ENCODE measurements at regions not wholly inside any gene's neighbourhood (a gene's known extent, or its start where the extent isn't known, plus 50 kb on each side); places are given as distances from the start of the nearest gene placed in this dataset.

DNA sequence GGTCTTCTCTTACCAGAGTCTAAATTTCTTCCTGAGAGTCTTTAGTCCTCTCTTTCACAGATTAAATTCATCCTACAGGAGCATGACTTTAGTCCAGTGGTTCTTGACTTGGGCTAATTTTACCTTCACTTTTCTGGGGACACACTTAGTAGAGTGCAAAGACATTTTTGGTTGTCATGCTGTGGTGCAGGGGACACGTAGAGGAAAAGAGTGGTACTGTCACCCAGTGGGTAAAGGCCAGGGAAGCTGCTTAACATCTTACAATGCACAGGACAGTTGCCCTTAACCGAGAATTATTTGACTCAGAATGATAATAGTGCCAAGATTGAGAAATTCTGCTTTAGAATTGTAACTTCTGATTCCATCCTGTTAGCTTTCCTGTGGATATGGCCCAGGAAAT is 772.5 kb upstream of the GRM7 start:
- TF ChIP-seq CTCF (IDR thresholded peaks at IDR 0.05; ENCODE audit: unreplicated experiment): no peak
- Mint-ChIP-seq H3K9me3 (ENCODE audit: low read depth) (no peaks in the 10 kb centered on the region), H3K27me3 (no peaks in the 10 kb centered on the region), H3K4me1 (ENCODE audit: low read depth) (no peaks in the 10 kb centered on the region), H3K36me3 (ENCODE audit: insufficient read depth) (no peaks in the 10 kb centered on the region), H3K27ac (no peak overlapping the region), H3K4me3 (ENCODE audit: low read depth) (no peak overlapping the region)
- DNase-seq (ENCODE audit: low spot score, unreplicated experiment): no peak

DNA sequence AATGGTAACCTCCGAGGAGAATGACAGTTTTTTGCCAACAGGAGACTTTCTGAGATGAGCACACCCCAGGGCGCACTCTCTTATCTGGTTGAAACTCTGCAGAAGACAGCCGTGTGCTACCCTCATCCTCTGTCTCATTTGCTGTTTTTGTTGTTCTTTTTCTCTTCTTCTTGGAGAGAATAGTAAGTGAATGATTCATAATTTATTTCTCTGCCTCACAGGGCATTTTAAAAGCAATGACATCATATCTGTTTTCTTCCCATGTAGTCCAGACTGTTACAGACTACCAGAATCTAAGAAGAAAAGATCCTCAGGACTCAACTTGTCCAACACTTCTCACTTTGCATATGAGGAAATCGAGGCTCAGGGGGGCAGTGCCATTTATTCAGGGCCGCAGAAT is 771.1 kb upstream of the GRM7 start:
- no peak for DNase-seq (ENCODE audit: low spot score, unreplicated experiment)

GRCh38 chr3:6091262-6091661 is 769.7 kb upstream of the GRM7 start:
- Mint-ChIP-seq H3K36me3 (ENCODE audit: insufficient read depth) (no peaks in the 10 kb centered on the region), H3K27ac (no peak overlapping the region), H3K9me3 (ENCODE audit: low read depth) (no peaks in the 10 kb centered on the region), H3K4me3 (ENCODE audit: low read depth) (no peak overlapping the region), H3K27me3 (no peaks in the 10 kb centered on the region), H3K4me1 (ENCODE audit: low read depth) (no peaks in the 10 kb centered on the region)
- no peak for TF ChIP-seq CTCF (IDR thresholded peaks at IDR 0.05; ENCODE audit: unreplicated experiment)
- no peak for DNase-seq (ENCODE audit: low spot score, unreplicated experiment)

More for the DNA sequence above, 771.1 kb upstream of the GRM7 start:
- no peaks in the 10 kb centered on the region for H3K27me3 Mint-ChIP-seq
- H3K4me1 Mint-ChIP-seq (ENCODE audit: low read depth): no peaks in the 10 kb centered on the region
- H3K27ac Mint-ChIP-seq: no peak overlapping the region
- no peak overlapping the region for H3K4me3 Mint-ChIP-seq (ENCODE audit: low read depth)
- no peaks in the 10 kb centered on the region for H3K9me3 Mint-ChIP-seq (ENCODE audit: low read depth)
- no peaks in the 10 kb centered on the region for H3K36me3 Mint-ChIP-seq (ENCODE audit: insufficient read depth)
- no peak for TF ChIP-seq CTCF (IDR thresholded peaks at IDR 0.05; ENCODE audit: unreplicated experiment)

DNA sequence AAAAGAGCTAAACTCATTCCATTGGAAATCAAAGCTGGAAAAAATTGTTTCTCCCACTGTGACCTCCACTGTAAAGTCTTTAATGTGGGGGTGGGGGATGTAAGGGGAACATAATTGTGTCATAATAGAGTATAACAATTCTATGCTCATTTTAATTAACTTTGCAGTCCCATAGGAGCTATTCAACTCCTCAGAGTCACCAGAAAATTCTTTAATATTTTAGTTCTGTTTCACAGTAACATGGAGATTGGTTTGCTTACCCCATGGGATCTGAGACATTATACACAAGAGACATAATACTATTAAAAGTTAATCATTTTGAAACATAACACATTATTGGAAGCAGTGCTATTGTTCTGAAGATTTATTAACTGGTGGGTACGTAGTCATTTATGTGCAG is 765.9 kb upstream of the GRM7 start:
- no peaks in the 10 kb centered on the region for H3K9me3 Mint-ChIP-seq (ENCODE audit: low read depth)
- no peaks in the 10 kb centered on the region for H3K4me1 Mint-ChIP-seq (ENCODE audit: low read depth)
- no peaks in the 10 kb centered on the region for H3K36me3 Mint-ChIP-seq (ENCODE audit: insufficient read depth)
- H3K27ac Mint-ChIP-seq: no peak overlapping the region
- no peak for TF ChIP-seq CTCF (IDR thresholded peaks at IDR 0.05; ENCODE audit: unreplicated experiment)
- no peak overlapping the region for H3K4me3 Mint-ChIP-seq (ENCODE audit: low read depth)
- no peaks in the 10 kb centered on the region for H3K27me3 Mint-ChIP-seq
- no peak for DNase-seq (ENCODE audit: low spot score, unreplicated experiment)

DNA sequence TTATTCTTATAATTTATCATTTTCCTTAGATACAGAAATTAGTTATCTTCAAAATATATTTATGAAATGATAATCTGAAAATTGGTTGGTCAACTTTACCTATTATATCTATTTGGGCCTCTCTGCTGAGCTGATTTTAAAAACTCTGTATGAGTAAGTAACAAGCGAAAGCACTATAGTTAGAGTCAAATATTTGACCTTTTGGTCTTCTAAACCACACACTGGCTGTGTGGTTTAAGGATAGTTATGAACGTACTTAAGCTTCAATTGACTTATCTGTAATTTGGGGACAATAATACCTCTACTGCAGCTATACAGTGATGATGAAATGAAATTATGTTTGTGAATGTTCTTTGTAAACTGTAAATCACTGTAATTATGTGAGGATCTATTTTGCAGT is 763.9 kb upstream of the GRM7 start:
- no peaks in the 10 kb centered on the region for H3K9me3 Mint-ChIP-seq (ENCODE audit: low read depth)
- no peaks in the 10 kb centered on the region for H3K4me1 Mint-ChIP-seq (ENCODE audit: low read depth)
- no peaks in the 10 kb centered on the region for H3K36me3 Mint-ChIP-seq (ENCODE audit: insufficient read depth)
- H3K27ac Mint-ChIP-seq: no peak overlapping the region
- no peak for DNase-seq (ENCODE audit: low spot score, unreplicated experiment)
- no peak overlapping the region for H3K4me3 Mint-ChIP-seq (ENCODE audit: low read depth)
- no peak for TF ChIP-seq CTCF (IDR thresholded peaks at IDR 0.05; ENCODE audit: unreplicated experiment)
- H3K27me3 Mint-ChIP-seq: no peaks in the 10 kb centered on the region
